ENCODE measurements at regions not wholly inside any gene's neighbourhood (a gene's known extent, or its start where the extent isn't known, plus 50 kb on each side); places are given as distances from the start of the nearest gene placed in this dataset.

GRCh38 chr2:34070196-34070595 is 471.1 kb upstream of the FAM98A start:
- no peaks in the 10 kb centered on the region for H3K79me2 ChIP-seq (ENCODE audit: control insufficient read depth in 1 of 2, insufficient read depth in 2 of 2, low read length in 2 of 2)
- H3K14ac ChIP-seq (ENCODE audit: insufficient read length), result no peak overlapping the region
- no peak overlapping the region for H3K4ac ChIP-seq (replicated peaks; ENCODE audit: insufficient read length, low read depth, low read length)
- H2BK120ac ChIP-seq (replicated peaks; ENCODE audit: low read depth, low read length), result no peak overlapping the region
- no peak overlapping the region for H4K8ac ChIP-seq (ENCODE audit: extremely low read depth, insufficient read depth, low read length)
- no peaks in the 10 kb centered on the region for H3K79me1 ChIP-seq (ENCODE audit: low read depth, low read length)
- H3K56ac ChIP-seq (replicated peaks; ENCODE audit: insufficient read length, low read depth, low read length), result no peak overlapping the region
- no peaks in the 10 kb centered on the region for H3K27me3 ChIP-seq (replicated peaks in 1 of 4; ENCODE audit: control insufficient read depth in 3 of 4, extremely low read depth in 1 of 4, insufficient read depth in 3 of 4, low read length in 3 of 4)
- no peak overlapping the region for H2AK5ac ChIP-seq (ENCODE audit: low read depth, low read length)
- H3K9ac ChIP-seq (replicated peaks in 1 of 4; ENCODE audit: extremely low read depth in 1 of 4, low read depth in 3 of 4, low read length in 3 of 4), result no peak overlapping the region
- H3K23me2 ChIP-seq (ENCODE audit: low read depth, low read length), result no peaks in the 10 kb centered on the region
- H4K20me1 ChIP-seq (replicated peaks in 1 of 2; ENCODE audit: control insufficient read depth in 1 of 2, insufficient read depth in 2 of 2, low read length in 2 of 2), result no peaks in the 10 kb centered on the region
- H4K5ac ChIP-seq (ENCODE audit: insufficient read length, low read depth, low read length), result no peak overlapping the region
- H3K4me3 ChIP-seq (ENCODE audit: extremely low read depth in 1 of 4, insufficient read depth in 2 of 4, low read depth in 3 of 4, low read length in 4 of 4), result no peak overlapping the region
- ChIA-PET CTCF (ENCODE audit: partially characterized antibody) (no interaction called here), POLR2A (ENCODE audit: partially characterized antibody) (no interaction called here)
- no peak overlapping the region for H3K27ac ChIP-seq (ENCODE audit: low read depth, low read length)
- H3K4me1 ChIP-seq (replicated peaks in 1 of 4; ENCODE audit: control insufficient read depth in 3 of 4, insufficient read depth in 4 of 4, low read length in 3 of 4), result no peaks in the 10 kb centered on the region
- H2BK15ac ChIP-seq (ENCODE audit: low read length), result no peak overlapping the region
- peaks cover 8% of the 10 kb centered on the region in 2 experiments for H3K9me3 ChIP-seq (ENCODE audit: insufficient read depth in 2 of 2, low read depth in 1 of 2, low read length in 1 of 2)
- no peak overlapping the region for H2BK20ac ChIP-seq (ENCODE audit: low read length)
- H2BK12ac ChIP-seq (ENCODE audit: low read depth, low read length), result no peak overlapping the region
- H2AFZ ChIP-seq (ENCODE audit: low read length), result no peak overlapping the region
- FAIRE-seq (no peak), DNase-seq (ENCODE audit: low read depth in 1 of 2, low spot score in 2 of 2) (no peak)
- no peaks in the 10 kb centered on the region; a peak in 1 of 8 replicates for H3K36me3 ChIP-seq (ENCODE audit: control insufficient read depth in 2 of 4, insufficient read depth in 4 of 4, low read length in 3 of 4)
- H3K4me2 ChIP-seq (ENCODE audit: insufficient read depth in 1 of 2, low read depth in 2 of 2, low read length in 2 of 2), result no peak overlapping the region
- H2BK5ac ChIP-seq (ENCODE audit: low read depth, low read length), result no peak overlapping the region
- no peak overlapping the region for H4K91ac ChIP-seq (replicated peaks; ENCODE audit: insufficient read length, low read length)
- no peak overlapping the region for H3K18ac ChIP-seq (ENCODE audit: extremely low read depth, low read length)
- 95% methylated on average over 2 of the region's 2 CpGs; no CpG with 5 or more reads in 1 of the 2 experiments for WGBS, 2 experiments (ENCODE audit: extremely low coverage in 1 of 2, insufficient coverage in 1 of 2, insufficient read length in 1 of 2, insufficient replicate concordance in 2 of 2, low coverage in 1 of 2, low lambda C conversion rate in 2 of 2, missing lambda C conversion rate in 1 of 2)
- H3K23ac ChIP-seq (ENCODE audit: insufficient read length), result no peak overlapping the region
- TF ChIP-seq FOSL1 (IDR thresholded peaks at IDR 0.05; ENCODE audit: insufficient read depth, low read depth, low read length), result no peak
- no peak for TF ChIP-seq PHF8 (conservative IDR thresholded peaks at IDR 0.05; ENCODE audit: low read depth, low read length)
- no peak for TF ChIP-seq POLR2A (IDR thresholded peaks at IDR 0.05; ENCODE audit: control extremely low read depth in 1 of 2, low read depth in 2 of 2, low read length in 2 of 2)
- no peak for TF ChIP-seq CTCF (IDR thresholded peaks at IDR 0.05; ENCODE audit: control extremely low read depth in 1 of 3, insufficient read depth in 1 of 3, low read depth in 1 of 3, low read length in 3 of 3)
- no peak for TF ChIP-seq EP300 (IDR thresholded peaks at IDR 0.05; ENCODE audit: borderline replicate concordance in 1 of 2, low read depth in 2 of 2, low read length in 2 of 2)
- TF ChIP-seq ATF2 (IDR thresholded peaks at IDR 0.05; ENCODE audit: low read length), result no peak
- TF ChIP-seq BACH1 (IDR thresholded peaks at IDR 0.05; ENCODE audit: low read length), result no peak
- TF ChIP-seq JUND (IDR thresholded peaks at IDR 0.05; ENCODE audit: low read length), result no peak
- no peak for TF ChIP-seq RAD21 (IDR thresholded peaks at IDR 0.05 in 1 of 2, conservative IDR thresholded peaks at IDR 0.05 in 1 of 2; ENCODE audit: low read depth in 2 of 2, low read length in 2 of 2)
- TF ChIP-seq SRF (IDR thresholded peaks at IDR 0.05; ENCODE audit: low read depth, low read length), result no peak

All from H1 (cell line).